ENCODE measurements at regions not wholly inside any gene's neighbourhood (a gene's known extent, or its start where the extent isn't known, plus 50 kb on each side); places are given as distances from the start of the nearest gene placed in this dataset.

DNA sequence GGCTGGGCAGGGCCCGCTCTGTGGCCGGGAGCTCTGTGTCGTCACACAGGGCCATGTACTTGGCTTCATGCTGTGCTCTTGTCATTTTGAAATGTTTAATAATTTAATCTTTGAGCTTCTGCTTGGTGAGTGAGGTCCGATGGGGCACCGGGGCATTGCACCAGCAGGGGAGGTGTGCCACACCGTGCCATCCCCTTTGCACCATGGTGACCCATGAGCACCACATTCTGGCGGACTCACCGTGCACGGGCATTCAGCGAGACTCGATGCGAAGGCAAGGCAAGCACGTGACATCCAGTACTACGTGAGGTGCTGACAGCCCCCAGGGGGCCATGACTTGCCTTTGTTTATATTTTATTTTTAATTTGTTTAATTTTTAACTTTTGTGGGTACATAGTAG, 204.3 kb downstream of the URI1 start:
- Histone ChIP-seq H3K27me3 (replicated peaks in 1 of 7) (peaks cover 0 to 13% (median 0%) of the 10 kb centered on the region in 7 donors), H3K9me3 (no peaks in the 10 kb centered on the region), H3K4me3 (no peak overlapping the region), H3K4me1 (no peaks in the 10 kb centered on the region), H3K36me3 (no peaks in the 10 kb centered on the region), H3K27ac (no peak overlapping the region)
- DNase-seq = peak; percentile 54
- intact Hi-C loops (cut with DNase I; ENCODE audit: low total_unique reads) = no loop called here
- TF ChIP-seq CTCF (IDR thresholded peaks at IDR 0.05 in 8 of 11, conservative IDR thresholded peaks at IDR 0.05 in 3 of 11) (no peak), POLR2AphosphoS5 (IDR thresholded peaks at IDR 0.05) (no peak), POLR2A (IDR thresholded peaks at IDR 0.05) (no peak)
- 83 to 96% (median 87%) methylated on average over 13 to 14 of the region's 14 CpGs for WGBS, 5 donors

- Histone ChIP-seq H3K27ac (no peak overlapping the region), H3K4me3 (no peak overlapping the region), H3K9me3 (no peaks in the 10 kb centered on the region), H3K4me1 (no peaks in the 10 kb centered on the region), H3K27me3 (replicated peaks in 1 of 7) (peaks cover 0 to 19% (median 0%) of the 10 kb centered on the region in 7 donors), H3K36me3 (no peaks in the 10 kb centered on the region)
- 82 to 88% (median 83%) methylated on average over 11 to 13 of the region's 13 CpGs for WGBS, 5 donors
- TF ChIP-seq CTCF (IDR thresholded peaks at IDR 0.05 in 8 of 11, conservative IDR thresholded peaks at IDR 0.05 in 3 of 11) (no peak), POLR2A (IDR thresholded peaks at IDR 0.05) (no peak), POLR2AphosphoS5 (IDR thresholded peaks at IDR 0.05) (no peak)
- DNase-seq = peak; percentile 25
- intact Hi-C loops (cut with DNase I; ENCODE audit: low total_unique reads) = no loop called here
Measured at GRCh38 chr19:30148039-30148790, 206.2 kb downstream of the URI1 start.

DNA sequence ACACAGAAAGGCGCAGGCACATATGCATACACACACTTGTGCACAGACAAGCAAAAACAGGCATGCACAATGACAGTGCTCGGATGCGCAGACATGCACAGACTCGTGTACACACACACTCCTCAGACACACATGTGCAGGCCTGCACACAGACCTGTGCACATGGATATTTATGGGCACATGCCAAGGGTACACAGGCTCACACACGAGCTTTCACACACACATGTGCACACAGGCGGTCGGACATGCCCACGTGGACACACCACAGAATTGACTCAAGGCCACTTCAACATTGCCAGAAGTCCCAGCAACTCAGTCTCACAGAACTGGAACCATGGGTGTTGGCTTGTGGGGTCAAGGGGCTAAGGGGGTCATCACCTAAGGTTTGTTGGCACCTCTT, 206.8 kb downstream of the URI1 start:
- no peak overlapping the region for H3K4me3 ChIP-seq
- H3K27me3 ChIP-seq (replicated peaks in 1 of 7) = peaks cover 0 to 20% (median 0%) of the 10 kb centered on the region in 7 donors
- no peak overlapping the region for H3K27ac ChIP-seq
- peaks cover 0 to 4% (median 0%) of the 10 kb centered on the region in 6 donors for H3K4me1 ChIP-seq
- 71 to 88% (median 86%) methylated on average over 8 of the region's 8 CpGs for WGBS, 5 donors
- peak; percentile 66 for DNase-seq
- no peaks in the 10 kb centered on the region for H3K36me3 ChIP-seq
- no peak for TF ChIP-seq POLR2A (IDR thresholded peaks at IDR 0.05)
- TF ChIP-seq CTCF (IDR thresholded peaks at IDR 0.05 in 8 of 11, conservative IDR thresholded peaks at IDR 0.05 in 3 of 11) = no peak
- TF ChIP-seq POLR2AphosphoS5 (IDR thresholded peaks at IDR 0.05) = no peak
- intact Hi-C loops (cut with DNase I; ENCODE audit: low total_unique reads) = no loop called here
- H3K9me3 ChIP-seq = no peaks in the 10 kb centered on the region

GRCh38 chr19:30149300-30149699, 207.3 kb downstream of the URI1 start:
- H3K4me1 ChIP-seq = peaks cover 0 to 6% (median 0%) of the 10 kb centered on the region in 6 donors
- no peaks in the 10 kb centered on the region for H3K36me3 ChIP-seq
- no peak for DNase-seq
- intact Hi-C loops (cut with DNase I; ENCODE audit: low total_unique reads) = no loop called here
- H3K9me3 ChIP-seq = no peaks in the 10 kb centered on the region
- no peak overlapping the region for H3K4me3 ChIP-seq
- TF ChIP-seq POLR2A (IDR thresholded peaks at IDR 0.05) = no peak
- no peak for TF ChIP-seq CTCF (IDR thresholded peaks at IDR 0.05 in 8 of 11, conservative IDR thresholded peaks at IDR 0.05 in 3 of 11)
- TF ChIP-seq POLR2AphosphoS5 (IDR thresholded peaks at IDR 0.05) = no peak
- H3K27ac ChIP-seq = no peak overlapping the region
- 55 to 76% (median 67%) methylated on average over 6 of the region's 6 CpGs for WGBS, 5 donors
- H3K27me3 ChIP-seq (replicated peaks in 1 of 7) = peaks cover 0 to 20% (median 0%) of the 10 kb centered on the region in 7 donors
